Stimulated activated CD4-positive, alpha-beta T cell treated with anti-CD3 and anti-CD28 coated beads, Interleukin-2, amount 100 ng/mL, for 4 hours (primary cell): ENCODE measurements at regions not wholly inside any gene's neighbourhood (a gene's known extent, or its start where the extent isn't known, plus 50 kb on each side); places are given as distances from the start of the nearest gene placed in this dataset.

Source experiments
- DNase-seq: peaks from one replicate; pipeline ENCODE4 v3.0.0-alpha.2; 2020; ENCODE audit warnings: low read depth

- DNase-seq: no peak
Measured at GRCh38 chr14:85468816-85469215, 61.1 kb upstream of the FLRT2 start.

- DNase-seq: no peak
Measured at GRCh38 chr14:85471156-85471555, 58.8 kb upstream of the FLRT2 start.

- no peak for DNase-seq
Measured at GRCh38 chr14:85471744-85472143, 58.2 kb upstream of the FLRT2 start.

- no peak for DNase-seq
Measured at GRCh38 chr14:85474431-85474830, 55.5 kb upstream of the FLRT2 start.

- no peak for DNase-seq
Measured at GRCh38 chr14:85475113-85475512, 54.8 kb upstream of the FLRT2 start.

GRCh38 chr14:85479306-85479705, 50.6 kb upstream of the FLRT2 start:
- no peak for DNase-seq

GRCh38 chr14:85479771-85480170, 50.2 kb upstream of the FLRT2 start:
- no peak for DNase-seq
